ENCODE measurements at regions not wholly inside any gene's neighbourhood (a gene's known extent, or its start where the extent isn't known, plus 50 kb on each side); places are given as distances from the start of the nearest gene placed in this dataset.
"Not testable (repeated sequence)": the region's sequence is repeated elsewhere in the genome, so short reads cannot be mapped to it uniquely, and the experiment has no call there.

- DNase-seq (ENCODE audit: low spot score) = no peak
Measured at GRCh38 chr16:60558936-60559335, 1477.3 kb downstream of the CDH8 start.

GRCh38 chr16:60553090-60553757 lies 1483.0 kb downstream of the CDH8 start:
- peak; percentile 6 for DNase-seq (ENCODE audit: low spot score)

DNA sequence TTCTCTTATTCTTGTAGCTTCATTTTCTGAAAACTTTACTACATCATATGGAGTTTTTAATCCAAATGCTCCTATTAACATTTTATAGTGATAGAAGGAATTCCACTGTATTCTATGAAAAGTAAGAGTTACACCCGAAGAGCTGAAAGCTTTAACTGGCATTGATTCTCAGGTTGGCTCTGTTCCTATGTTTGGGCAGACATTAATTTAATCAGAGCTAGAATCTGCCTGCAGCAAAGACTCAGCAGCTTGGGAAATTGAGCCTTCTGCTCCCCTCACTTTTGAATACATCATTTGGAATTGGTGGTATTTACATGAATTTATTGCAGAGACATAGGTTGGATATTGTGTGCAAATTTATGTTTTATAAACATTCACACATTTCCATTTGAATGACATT lies 1494.7 kb downstream of the CDH8 start:
- DNase-seq (ENCODE audit: low spot score) = no peak

DNA sequence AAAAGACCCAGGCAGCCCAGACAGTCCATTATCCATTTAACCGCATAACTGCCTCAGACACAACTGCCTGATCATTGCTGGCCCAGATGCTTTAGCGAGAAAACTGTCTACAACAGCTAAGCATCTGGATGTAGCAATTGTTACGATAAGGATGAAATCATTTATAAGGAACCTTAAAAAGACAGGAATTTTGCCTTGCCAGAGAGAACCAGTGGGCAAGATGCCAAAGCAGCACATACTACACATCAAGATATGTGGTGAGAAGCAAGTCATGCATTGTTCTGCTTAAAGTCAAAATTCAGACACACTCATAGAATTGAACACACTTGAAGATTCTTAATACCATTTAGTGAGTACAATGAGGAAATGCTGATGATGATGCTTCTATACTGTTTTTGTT lies 1525.3 kb downstream of the CDH8 start:
- DNase-seq (ENCODE audit: low spot score) = no peak

DNA sequence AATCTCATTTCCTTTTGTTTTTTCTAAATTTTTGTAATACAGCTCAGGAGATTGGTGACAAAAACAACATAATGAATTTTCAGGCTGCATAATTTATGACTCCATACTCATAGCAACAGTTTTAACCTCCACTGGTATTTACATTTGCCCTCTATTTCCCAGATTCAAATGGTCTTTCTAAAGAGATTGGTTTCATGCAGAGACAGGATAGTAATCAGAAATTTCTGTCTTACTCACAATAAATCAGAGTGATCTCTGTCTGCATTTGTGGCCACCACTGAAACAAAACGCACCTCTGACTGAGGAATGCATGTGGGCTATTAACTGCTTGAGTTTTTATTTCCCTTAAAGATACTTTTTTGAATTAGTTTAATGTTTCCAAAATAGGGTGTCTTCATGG lies 1526.0 kb downstream of the CDH8 start:
- DNase-seq (ENCODE audit: low spot score) = no peak

DNA sequence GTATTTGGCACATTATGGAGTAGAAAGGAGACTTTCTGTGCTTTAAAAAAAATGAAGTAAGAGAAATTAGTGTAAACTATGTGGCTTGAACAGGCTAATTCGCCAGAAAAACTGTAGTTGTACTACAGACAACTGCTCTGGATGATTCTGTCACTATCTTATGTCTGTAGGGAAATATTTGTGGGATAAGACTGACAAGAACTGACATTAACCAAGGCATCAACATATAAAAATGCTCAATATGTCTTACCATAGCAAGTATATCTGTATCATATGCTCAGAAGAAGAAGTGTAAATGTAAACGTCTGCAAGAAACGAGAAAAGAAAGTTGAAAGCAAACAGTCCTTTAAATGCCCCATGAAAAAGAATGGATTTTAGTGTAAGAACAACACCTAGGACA lies 1545.0 kb downstream of the CDH8 start:
- DNase-seq (ENCODE audit: low spot score) = no peak

DNA sequence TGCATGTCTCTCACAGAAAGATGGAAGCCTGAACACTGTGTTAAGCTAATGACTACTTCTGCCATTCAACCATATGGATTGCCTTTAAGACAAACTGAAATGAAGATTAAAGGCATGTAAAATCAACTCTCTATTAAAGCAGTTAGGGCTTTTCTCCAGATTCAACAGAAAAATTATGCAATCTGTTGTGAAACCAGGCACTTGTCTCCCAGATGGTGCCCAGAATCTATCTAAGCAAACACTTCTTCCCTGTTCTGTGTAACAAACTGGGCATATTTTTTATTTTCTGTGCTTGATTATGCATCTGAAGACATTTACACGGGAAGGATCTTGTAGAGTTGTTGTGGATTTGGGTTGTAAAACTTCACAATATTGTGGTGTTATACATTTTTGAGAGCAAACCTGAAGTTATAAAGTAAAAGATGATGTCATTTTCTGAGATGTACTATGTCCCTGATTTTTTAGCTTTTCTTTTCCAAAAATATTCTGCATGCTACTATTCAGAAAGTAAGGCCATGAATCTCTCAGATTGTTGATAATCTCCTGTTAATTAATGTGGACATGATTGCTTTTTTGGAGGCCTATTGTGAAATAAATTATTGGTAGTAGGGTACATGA lies 1550.3 kb downstream of the CDH8 start:
- DNase-seq (ENCODE audit: low spot score) = no peak

DNA sequence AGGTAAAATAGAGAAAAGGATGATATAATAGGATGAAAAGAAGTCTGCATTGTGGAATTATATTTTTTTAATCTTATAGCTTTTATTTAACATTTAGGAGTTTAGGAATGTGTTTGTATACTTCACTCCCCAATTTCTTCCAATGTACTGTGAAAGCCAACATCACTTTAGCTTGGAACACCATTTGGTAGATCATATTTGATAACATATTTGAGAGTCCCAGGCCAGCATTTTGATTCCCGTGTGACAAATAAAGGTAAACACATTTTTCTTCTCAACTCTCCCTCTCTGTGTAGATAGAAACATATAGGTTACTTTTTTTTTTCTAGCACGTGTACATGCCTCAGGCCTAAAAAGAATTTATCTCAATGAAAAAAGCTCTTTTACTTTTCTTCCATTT lies 1551.3 kb downstream of the CDH8 start:
- no peak for DNase-seq (ENCODE audit: low spot score)

GRCh38 chr16:60481591-60481990 lies 1554.6 kb downstream of the CDH8 start:
- DNase-seq (ENCODE audit: low spot score) = no peak

DNA sequence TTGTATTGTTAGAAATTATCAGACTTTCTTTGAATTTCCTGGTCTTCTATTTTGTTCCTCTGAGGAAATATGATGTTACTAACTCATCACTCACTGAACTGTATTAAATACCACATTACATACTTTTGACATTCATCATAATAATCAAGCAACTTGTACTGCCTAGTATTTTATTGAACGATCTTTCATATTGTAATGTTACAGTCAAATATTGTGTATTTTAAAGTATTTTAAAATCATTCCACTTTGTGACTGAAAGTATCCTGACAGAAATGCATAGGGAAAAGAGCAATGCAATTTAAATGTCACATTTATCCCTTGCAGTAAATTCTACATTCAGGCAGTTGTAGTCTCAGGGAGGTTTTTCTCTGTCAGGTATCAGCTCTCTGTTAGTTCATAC lies 1557.4 kb downstream of the CDH8 start:
- DNase-seq (ENCODE audit: low spot score) = no peak

DNA sequence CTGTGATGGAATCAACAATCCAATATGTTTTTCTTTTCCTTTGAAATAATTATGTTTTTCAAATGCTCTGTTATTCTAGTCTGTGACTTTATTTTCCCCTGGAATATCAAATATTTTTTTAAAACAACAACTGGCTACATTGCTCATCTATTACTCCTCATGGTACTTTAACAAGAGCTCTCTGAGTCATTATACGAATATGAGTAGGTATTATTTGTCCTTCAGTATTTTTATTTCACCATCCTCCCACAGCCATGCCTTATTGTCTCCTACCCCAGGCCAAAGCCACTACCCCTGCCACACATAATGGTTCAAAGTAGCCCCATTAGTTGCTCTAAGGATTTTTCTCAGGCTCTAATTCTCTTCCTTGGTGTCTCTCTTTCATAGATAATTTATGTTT lies 1572.3 kb downstream of the CDH8 start:
- DNase-seq (ENCODE audit: low spot score) = no peak

DNA sequence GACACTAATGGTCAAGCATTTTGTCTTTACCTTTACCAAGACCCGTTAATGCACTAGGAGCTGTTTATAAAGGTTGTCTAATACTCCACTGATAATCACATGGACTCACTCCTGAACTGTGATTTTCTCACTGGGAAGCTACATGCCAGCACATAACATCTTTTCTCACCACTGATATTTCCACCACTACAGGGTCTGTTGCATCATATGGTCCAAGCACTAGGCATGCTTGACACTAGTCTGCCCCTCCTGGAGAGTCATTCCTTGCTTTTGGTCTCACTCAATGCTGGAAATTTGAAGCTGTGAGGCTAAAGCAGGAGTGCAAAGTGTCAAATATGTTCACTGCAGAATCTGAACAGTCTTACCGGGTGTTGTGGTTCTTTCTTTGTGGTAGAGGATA lies 1576.8 kb downstream of the CDH8 start:
- no peak for DNase-seq (ENCODE audit: low spot score)

GRCh38 chr16:60458255-60458654 lies 1578.0 kb downstream of the CDH8 start:
- no peak for DNase-seq (ENCODE audit: low spot score)

GRCh38 chr16:60452646-60453045 lies 1583.6 kb downstream of the CDH8 start:
- DNase-seq (ENCODE audit: low spot score) = no peak

- DNase-seq (ENCODE audit: low spot score) = no peak
Measured at GRCh38 chr16:60438894-60439293, 1597.3 kb downstream of the CDH8 start.

DNA sequence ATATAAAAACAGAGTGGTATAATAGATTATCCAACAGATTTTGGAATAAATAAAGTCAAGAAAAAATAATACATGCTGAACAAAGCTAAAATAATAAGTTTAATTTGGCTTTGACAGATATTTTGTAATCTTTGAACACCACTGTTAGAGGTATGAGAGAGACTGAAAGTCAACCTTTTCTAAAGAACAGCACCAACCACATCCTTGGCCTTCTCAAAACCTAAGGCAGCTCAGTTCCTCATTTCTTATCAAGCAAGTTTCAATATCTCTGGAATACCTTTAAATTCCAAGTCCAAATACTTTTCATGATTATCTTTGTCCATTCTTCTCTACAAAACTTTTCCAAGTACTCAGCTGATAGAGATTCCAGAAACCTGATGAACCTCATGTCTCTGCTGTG lies 1603.8 kb downstream of the CDH8 start:
- no peak for DNase-seq (ENCODE audit: low spot score)

- no peak for DNase-seq (ENCODE audit: low spot score)
Measured at GRCh38 chr16:60419859-60420258, 1616.4 kb downstream of the CDH8 start.

DNA sequence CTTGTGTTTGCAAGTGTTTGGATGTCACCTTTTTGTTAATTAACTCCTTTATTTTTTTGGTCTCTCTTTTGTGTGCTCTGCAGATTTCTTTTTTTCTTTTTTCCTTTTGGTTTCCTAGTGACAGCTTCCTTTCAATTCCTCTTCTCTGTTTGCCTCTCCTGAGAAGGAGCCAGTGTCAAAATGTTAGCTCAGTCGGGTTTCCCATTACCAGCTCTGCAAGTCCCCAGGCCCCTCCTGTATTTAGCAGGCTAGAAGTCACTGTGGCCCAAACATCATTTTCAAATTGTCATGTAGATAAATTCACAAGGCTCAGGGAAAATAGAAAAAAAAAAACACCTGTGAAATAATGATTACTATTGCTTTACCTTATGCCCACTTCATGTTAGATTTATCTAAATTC lies 1621.6 kb downstream of the CDH8 start:
- peak; percentile 15 for DNase-seq (ENCODE audit: low spot score)

DNA sequence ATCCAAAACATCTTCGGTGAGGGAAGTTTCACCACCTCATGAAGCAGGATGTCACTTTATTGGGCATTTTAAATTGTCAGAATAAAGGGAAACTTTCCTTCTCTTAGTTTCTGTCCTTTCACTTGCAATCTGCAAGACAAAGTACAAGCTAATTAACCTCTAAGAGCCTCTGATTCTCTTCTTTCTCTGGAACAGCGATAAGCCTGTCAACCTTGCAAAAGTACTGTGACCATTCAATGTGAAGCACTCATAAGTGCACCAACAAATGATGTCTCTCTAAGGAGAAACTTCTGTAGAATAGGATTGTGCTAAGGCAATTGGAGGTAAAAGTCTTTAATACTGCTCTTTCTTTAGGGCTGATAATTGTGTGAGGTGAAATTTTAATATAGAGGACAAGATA lies 1622.3 kb downstream of the CDH8 start:
- no peak for DNase-seq (ENCODE audit: low spot score)

GRCh38 chr16:60407606-60408005 lies 1628.6 kb downstream of the CDH8 start:
- DNase-seq (ENCODE audit: low spot score) = no peak

DNA sequence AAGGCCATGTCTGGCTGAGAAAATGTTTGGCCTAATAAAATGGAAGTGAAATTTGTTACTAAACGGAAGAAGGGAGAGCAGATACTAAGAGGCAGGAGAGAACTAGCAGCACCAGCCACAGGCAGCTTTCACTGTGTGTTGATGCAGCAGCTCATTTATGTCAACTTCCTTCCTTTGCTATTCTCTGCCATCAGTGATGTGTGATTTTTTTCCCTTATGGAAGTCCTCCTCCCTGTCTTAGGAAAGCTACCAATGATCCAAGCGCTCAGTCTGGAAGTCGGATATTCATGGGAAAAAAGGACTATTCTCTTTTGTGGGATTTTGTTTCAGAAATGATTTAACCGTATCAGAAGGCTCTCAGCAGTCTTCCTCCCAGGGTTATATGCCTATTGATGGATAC lies 1629.2 kb downstream of the CDH8 start:
- DNase-seq (ENCODE audit: low spot score) = no peak

- DNase-seq (ENCODE audit: low spot score) = no peak
Measured at GRCh38 chr16:60405286-60405685, 1631.0 kb downstream of the CDH8 start.

DNA sequence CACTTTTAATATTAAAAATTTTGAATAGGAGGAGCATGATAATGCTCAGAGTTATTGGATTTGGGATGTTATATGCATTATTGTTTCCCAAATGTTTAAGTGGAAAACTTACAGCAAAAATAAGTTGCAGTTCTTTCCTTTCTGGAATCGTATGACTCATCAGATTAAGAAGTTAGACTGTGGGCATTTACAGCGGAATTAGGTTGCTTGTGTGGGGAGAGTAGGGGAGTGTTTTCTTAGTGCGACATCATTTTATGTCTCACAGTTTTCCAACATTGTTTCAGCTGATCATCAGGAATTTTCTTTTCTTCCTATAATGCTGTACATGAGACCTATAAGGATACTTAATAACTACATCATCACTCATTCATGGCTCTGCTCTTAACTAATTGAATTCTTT lies 1631.8 kb downstream of the CDH8 start:
- DNase-seq (ENCODE audit: low spot score) = no peak

DNA sequence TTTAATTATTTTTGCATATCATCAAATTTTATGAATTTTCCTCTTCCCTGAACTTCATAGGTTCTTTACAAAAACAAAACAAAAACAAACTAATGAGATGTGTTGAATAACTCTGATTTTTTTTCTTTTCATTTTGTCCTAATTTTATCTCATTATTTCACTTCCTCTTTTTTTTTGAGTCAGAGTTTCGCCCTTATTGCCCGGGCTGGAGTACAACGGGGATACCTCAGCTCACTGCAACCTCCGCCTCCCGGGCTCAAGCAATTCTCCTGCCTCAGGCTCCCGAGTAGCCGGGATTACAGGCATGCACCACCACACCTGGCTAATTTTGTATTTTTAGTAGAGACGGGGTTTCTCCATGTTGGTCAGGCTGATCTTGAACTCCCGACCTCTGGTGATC lies 1633.3 kb downstream of the CDH8 start:
- DNase-seq (ENCODE audit: low spot score) = not testable (repeated sequence)

Data from iPS-NIHi11 (cell line).